ENCODE measurements at regions not wholly inside any gene's neighbourhood (a gene's known extent, or its start where the extent isn't known, plus 50 kb on each side); places are given as distances from the start of the nearest gene placed in this dataset.

DNA sequence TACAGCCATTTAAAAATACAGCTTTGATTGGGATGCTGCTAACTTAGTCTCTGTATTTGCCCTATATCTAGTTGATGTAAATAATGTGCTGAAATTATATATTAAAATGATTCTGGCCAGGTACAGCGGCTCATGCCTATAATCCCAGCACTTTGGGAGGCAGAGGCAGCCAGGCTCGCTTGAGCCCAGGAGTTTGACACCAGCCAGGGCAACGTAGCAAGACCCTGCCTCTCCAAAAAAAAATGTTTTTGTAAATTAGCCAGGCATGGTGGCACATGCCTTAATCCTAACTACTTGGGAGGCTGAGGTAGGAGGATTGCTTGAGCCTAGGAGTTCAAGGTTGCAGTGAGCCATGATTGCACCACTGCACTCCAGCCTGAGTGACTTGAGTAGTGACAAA is 143.8 kb upstream of the CELF2 start:
- no peak overlapping the region for H3K27ac ChIP-seq (ENCODE audit: low read depth, low read length)

DNA sequence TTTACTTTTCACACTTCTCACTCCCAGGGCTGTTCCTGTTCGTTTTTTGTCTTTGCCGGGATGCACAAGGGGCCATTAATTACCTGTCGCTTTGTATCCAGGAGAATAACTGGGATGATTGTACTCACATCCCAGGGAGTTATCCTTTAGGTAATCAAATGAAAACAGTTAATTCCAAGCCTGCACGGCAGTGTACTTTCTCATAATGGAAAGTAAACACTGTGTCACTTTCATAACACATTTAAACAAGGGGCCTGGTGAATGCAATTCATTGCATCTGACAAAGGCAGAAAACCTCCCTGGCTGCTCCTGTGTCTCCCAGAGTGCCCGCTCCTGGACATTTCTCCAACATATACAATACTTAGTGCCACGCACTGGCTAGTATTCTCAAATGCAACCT is 138.7 kb upstream of the CELF2 start:
- no peak overlapping the region for H3K27ac ChIP-seq (ENCODE audit: low read depth, low read length)
- WGBS, 3 donors = 46 to 89% (median 83%) methylated on average over 6 of the region's 6 CpGs

More for the DNA sequence above, 143.8 kb upstream of the CELF2 start:
- WGBS, 3 donors = 85 to 100% (median 94%) methylated on average over 3 of the region's 3 CpGs

GRCh38 chr10:10881117-10881813 is 136.4 kb upstream of the CELF2 start:
- WGBS, 3 donors = 80 to 89% (median 86%) methylated on average over 6 of the region's 6 CpGs
- no peak overlapping the region for H3K27ac ChIP-seq (ENCODE audit: low read depth, low read length)

GRCh38 chr10:10883737-10884136 is 133.9 kb upstream of the CELF2 start:
- 93 to 97% (median 94%) methylated on average over 1 of the region's 1 CpG for WGBS, 3 donors
- H3K27ac ChIP-seq (ENCODE audit: low read depth, low read length) = no peak overlapping the region

GRCh38 chr10:10886861-10887531 is 130.7 kb upstream of the CELF2 start:
- H3K27ac ChIP-seq (ENCODE audit: low read depth, low read length) = no peak overlapping the region
- 30 to 77% (median 73%) methylated on average over 9 of the region's 9 CpGs for WGBS, 3 donors

- no peak overlapping the region for H3K27ac ChIP-seq (ENCODE audit: low read depth, low read length)
- 62 to 86% (median 85%) methylated on average over 10 of the region's 10 CpGs for WGBS, 3 donors
Measured at GRCh38 chr10:10891124-10892082, 126.3 kb upstream of the CELF2 start.

GRCh38 chr10:10892290-10892875 is 125.3 kb upstream of the CELF2 start:
- WGBS, 3 donors = 44 to 58% (median 47%) methylated on average over 3 of the region's 3 CpGs
- no peak overlapping the region for H3K27ac ChIP-seq (ENCODE audit: low read depth, low read length)

DNA sequence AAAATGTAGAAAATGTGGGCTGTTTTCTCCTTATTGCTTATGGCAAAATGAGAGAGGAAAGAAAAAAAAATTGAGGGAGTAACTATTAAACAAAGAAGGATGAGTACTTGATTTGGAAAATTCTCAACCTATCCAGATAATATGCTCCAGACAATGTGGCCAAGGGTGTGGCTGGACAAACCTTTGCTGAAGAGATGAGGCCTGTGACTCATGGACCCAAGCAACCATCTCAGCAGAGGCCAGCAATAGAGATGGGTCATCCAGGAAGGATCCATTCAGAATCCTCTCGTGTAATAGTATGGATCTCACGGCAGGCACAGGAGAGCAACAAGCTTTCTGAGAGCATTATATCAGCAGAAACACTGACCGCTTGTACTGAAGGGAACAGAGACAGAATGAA is 120.3 kb upstream of the CELF2 start:
- WGBS, 3 donors = 88 to 94% (median 91%) methylated on average over 3 of the region's 3 CpGs
- no peak overlapping the region for H3K27ac ChIP-seq (ENCODE audit: low read depth, low read length)

DNA sequence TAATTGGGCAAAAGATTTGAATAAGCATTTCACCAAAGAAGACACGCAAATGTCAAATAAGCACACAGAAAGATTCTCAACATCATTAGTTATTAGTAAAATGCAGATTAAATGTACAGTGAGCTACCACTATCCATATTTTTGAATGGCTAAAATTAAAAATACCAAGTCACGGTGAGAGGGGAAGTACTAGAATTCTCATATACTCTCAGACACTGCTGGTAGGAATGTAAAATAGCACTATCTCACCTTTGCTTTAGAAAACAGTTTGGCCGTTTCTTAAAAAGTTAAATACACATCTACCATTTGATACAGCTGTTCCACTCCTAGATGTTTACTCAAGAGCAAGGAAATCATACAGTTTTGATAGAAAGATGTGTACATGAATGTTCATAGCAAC is 115.8 kb upstream of the CELF2 start:
- WGBS, 3 donors = 69 to 79% (median 75%) methylated on average over 3 of the region's 3 CpGs
- no peak overlapping the region for H3K27ac ChIP-seq (ENCODE audit: low read depth, low read length)

DNA sequence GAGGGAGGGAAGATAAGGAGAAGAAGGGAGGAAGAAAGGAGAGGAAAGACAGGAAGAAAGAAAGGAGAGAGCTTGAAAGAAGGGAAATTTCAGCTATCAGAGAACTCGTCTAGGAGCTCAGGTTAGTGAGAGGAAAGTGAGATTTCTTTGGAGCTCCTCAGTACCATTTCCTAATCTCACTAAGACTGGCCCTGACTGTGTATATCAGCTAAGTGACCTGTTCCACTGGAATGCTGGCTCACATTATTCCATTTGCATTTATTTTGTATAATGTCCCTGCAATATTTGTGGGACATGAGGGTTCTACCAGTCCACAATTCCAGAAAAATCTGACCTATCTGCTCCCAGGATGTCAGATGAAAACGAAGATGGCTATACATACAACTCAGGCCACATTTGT is 114.7 kb upstream of the CELF2 start:
- 69 to 86% (median 78%) methylated on average over 2 of the region's 2 CpGs for WGBS, 3 donors
- no peak overlapping the region for H3K27ac ChIP-seq (ENCODE audit: low read depth, low read length)

DNA sequence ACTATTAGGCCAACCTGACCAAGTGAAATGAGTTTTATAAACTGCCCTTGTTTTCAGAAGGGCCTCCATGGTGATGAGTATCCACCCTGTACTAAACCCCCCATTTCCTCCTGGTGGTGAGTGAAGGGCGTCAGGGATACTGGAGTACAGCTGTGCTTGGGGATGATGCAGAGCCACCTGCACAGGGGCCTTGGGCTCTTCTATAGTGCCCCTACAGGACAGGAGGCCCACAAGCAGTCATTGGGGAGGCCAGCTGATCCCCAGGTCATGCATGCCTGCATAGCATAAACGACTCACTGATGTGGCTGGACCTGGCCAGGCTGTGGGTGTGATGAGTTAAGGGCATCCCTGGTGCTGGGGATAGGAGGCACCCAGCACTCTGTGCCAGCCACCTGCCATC is 114.1 kb upstream of the CELF2 start:
- WGBS, 3 donors = 80 to 95% (median 93%) methylated on average over 2 of the region's 2 CpGs
- no peak overlapping the region for H3K27ac ChIP-seq (ENCODE audit: low read depth, low read length)

GRCh38 chr10:10910634-10911033 is 107.0 kb upstream of the CELF2 start:
- WGBS, 3 donors = 86 to 95% (median 94%) methylated on average over 7 of the region's 7 CpGs
- no peak overlapping the region for H3K27ac ChIP-seq (ENCODE audit: low read depth, low read length)

- H3K27ac ChIP-seq (ENCODE audit: low read depth, low read length) = no peak overlapping the region
- WGBS, 3 donors = 75 to 85% (median 76%) methylated on average over 5 of the region's 5 CpGs
Measured at GRCh38 chr10:10911035-10911434, 106.6 kb upstream of the CELF2 start.

GRCh38 chr10:10911471-10911921 is 106.2 kb upstream of the CELF2 start:
- 24 to 50% (median 40%) methylated on average over 17 of the region's 17 CpGs for WGBS, 3 donors
- no peak overlapping the region for H3K27ac ChIP-seq (ENCODE audit: low read depth, low read length)

DNA sequence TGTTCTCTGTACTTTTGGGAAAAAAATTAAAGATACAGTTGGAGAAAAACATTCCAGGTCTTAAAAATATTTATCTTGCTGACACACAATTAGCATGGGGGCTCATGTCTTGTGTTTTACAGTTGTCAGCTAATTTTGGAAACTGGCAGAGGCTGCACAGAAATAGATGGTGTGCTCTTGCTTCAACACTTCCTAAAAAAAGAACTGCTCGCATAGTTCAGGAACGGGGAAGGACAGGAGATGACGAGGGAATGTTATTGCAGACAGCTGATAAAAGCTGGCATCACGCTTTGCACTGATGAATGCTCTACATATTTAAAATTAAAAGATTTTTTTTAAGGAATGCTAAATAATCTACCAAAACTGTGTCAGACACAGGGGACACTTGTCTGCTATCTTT is 103.5 kb upstream of the CELF2 start:
- 19 to 64% (median 23%) methylated on average over 4 of the region's 4 CpGs for WGBS, 3 donors
- H3K27ac ChIP-seq (ENCODE audit: low read depth, low read length) = no peak overlapping the region

DNA sequence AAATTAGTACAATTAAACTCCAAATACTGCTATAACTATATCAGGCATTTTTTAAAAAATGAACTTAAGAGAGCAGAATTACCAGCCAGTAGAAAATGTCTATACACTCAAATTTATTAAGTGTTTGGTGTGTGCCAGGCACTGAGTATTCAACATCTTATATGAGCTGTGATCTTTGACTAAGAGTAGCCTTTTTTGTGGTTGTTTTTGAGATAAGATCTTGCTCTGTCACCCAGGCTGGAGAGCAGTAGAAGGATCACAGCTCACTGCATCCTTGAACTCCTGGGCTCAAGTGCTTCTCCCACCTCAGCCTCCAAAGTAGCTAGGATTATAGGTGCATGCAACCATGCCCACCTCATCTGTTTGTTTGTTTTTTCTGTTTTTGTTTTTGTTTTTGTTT is 102.5 kb upstream of the CELF2 start:
- no peak overlapping the region for H3K27ac ChIP-seq (ENCODE audit: low read depth, low read length)

GRCh38 chr10:10917031-10917430 is 100.6 kb upstream of the CELF2 start:
- no peak overlapping the region for H3K27ac ChIP-seq (ENCODE audit: low read depth, low read length)
- 76 to 91% (median 88%) methylated on average over 1 of the region's 1 CpG for WGBS, 3 donors

- WGBS, 3 donors = 69 to 94% (median 78%) methylated on average over 5 of the region's 5 CpGs
- H3K27ac ChIP-seq (ENCODE audit: low read depth, low read length) = no peak overlapping the region
Measured at GRCh38 chr10:10919976-10920375, 97.7 kb upstream of the CELF2 start.

All from adipose tissue (tissue), 3 donors.